ENCODE measurements at regions not wholly inside any gene's neighbourhood (a gene's known extent, or its start where the extent isn't known, plus 50 kb on each side); places are given as distances from the start of the nearest gene placed in this dataset.

DNA sequence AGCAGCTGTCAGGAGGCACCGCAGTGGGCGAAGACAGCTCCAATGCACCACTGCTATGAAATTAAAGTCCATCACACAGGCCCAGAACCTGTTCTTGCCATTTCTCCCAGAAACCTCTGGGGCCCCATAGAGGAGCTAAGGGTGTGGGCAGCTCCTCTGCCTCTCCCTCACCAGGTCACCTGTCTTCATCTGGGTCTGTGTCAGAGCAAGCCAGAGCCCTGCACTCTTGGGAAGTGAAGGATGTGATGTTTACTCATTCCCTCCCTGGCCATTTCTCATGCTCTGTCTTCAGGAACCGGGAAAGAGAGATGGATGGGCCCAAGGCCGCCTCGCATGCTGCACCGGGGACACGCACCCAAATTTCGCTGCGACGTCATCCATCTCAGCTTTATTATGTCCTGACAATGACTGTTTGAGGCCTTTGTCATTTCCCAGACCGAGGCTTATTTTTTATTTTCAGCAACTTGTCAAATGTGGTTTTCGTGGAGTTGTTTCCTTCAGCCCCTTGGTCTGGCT lies 216.1 kb downstream of the NPHP4 start:
- 88% methylated on average over 12 of the region's 12 CpGs for WGBS
- TF ChIP-seq, protein P1, sequence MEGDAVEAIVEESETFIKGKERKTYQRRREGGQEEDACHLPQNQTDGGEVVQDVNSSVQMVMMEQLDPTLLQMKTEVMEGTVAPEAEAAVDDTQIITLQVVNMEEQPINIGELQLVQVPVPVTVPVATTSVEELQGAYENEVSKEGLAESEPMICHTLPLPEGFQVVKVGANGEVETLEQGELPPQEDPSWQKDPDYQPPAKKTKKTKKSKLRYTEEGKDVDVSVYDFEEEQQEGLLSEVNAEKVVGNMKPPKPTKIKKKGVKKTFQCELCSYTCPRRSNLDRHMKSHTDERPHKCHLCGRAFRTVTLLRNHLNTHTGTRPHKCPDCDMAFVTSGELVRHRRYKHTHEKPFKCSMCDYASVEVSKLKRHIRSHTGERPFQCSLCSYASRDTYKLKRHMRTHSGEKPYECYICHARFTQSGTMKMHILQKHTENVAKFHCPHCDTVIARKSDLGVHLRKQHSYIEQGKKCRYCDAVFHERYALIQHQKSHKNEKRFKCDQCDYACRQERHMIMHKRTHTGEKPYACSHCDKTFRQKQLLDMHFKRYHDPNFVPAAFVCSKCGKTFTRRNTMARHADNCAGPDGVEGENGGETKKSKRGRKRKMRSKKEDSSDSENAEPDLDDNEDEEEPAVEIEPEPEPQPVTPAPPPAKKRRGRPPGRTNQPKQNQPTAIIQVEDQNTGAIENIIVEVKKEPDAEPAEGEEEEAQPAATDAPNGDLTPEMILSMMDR (IDR thresholded peaks at IDR 0.05) = no peak
- TF ChIP-seq POLR2A (IDR thresholded peaks at IDR 0.05) = no peak
- Histone ChIP-seq H3K36me3 (no peaks in the 10 kb centered on the region), H3K4me3 (no peak overlapping the region), H3K4me1 (replicated peaks) (no peaks in the 10 kb centered on the region), H3K27me3 (replicated peaks; ENCODE audit: insufficient read depth) (no peaks in the 10 kb centered on the region), H3K9me3 (no peaks in the 10 kb centered on the region), H3K27ac (no peak overlapping the region)
- DNase-seq (ENCODE audit: low spot score) = no peak
- intact Hi-C loops (cut with DNase I) = no loop called here

DNA sequence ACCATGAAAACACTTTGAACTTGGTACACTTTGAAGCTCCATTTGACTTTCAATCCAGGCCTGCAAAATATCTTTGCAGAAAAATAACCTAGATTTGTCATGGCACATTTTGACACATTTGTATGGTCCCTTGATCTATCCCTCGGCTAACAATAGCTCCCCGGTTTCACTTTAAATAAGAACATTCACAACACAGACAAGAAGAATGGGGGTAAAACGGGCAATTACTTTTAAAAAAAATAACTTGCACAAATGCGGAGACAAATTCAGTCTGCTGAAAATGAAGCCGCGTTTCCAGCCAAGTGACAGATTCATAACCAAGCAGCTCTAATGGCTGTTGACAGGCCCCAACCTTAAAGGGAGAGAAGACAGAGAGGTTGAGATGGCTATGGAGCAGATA lies 218.2 kb downstream of the NPHP4 start:
- Histone ChIP-seq H3K36me3 (no peaks in the 10 kb centered on the region), H3K4me3 (no peak overlapping the region), H3K4me1 (replicated peaks) (no peaks in the 10 kb centered on the region), H3K27ac (no peak overlapping the region), H3K9me3 (no peaks in the 10 kb centered on the region), H3K27me3 (replicated peaks; ENCODE audit: insufficient read depth) (no peaks in the 10 kb centered on the region)
- TF ChIP-seq POLR2AphosphoS5 (IDR thresholded peaks at IDR 0.05) (no peak), POLR2A (IDR thresholded peaks at IDR 0.05) (no peak)
- TF ChIP-seq, protein P1 (IDR thresholded peaks at IDR 0.05) = no peak
- 66% methylated on average over 6 of the region's 6 CpGs for WGBS
- intact Hi-C loops (cut with DNase I) = no loop called here
- DNase-seq (ENCODE audit: low spot score) = no peak

DNA sequence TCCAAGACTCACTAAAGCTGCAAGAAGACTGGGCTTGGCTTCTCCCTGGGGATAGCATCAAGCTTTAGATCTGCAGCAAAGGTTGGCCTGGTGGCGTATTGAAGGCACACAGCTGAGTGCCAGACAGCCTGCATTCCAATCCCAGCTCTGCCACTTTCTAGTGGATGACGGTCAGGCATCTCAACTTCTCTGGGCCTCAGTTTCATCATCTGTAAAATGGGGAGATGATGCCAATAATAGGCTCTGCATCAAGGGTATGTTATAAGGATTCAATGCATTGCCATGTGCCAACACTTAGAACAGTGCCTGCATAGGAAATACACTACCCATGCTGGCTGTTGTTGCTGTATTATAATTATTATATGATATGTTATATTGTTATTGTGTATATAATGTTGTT lies 220.4 kb downstream of the NPHP4 start:
- intact Hi-C loops (cut with DNase I) = no loop called here
- no peak overlapping the region for H3K4me3 ChIP-seq

DNA sequence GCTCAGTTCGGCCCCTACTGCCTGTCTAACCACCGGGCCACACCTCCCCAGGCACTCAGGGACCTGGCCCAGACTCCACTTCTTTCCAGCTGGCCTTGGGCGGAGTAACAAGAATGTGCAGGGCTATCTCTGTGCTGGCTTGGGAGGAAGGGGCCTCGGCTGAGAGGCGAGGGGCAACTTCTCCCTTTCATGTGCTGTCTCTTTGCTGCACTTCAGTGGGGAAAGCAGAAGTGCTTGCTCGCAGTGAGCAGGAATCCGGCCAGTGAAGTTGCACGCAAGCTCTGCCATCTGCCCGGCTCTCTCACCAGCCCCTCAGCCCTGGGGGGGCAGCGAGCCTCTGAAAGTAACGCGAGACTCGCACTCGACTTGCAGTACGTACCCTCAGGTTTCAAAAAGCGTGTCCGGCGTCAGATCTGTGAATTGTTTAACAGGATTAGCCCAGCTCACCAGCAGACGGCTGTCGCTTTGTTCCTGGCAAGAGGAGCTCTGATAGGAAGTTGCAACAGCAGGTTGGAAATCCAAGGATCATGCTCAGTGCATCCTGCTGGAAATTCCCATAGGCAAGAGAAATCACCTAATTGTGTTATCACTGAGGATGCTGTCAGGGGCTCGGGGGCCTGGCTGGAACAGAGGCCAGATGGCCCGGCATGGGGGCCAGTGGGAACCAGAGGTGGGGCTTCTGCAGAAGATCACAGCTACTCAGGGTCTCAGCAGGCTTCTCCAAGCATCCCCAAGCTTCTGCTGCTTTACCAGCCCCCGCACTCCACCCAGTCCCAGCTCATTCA lies 221.1 kb downstream of the NPHP4 start:
- H3K9me3 ChIP-seq = no peaks in the 10 kb centered on the region
- intact Hi-C loops (cut with DNase I) = no loop called here
- no peaks in the 10 kb centered on the region for H3K4me1 ChIP-seq (replicated peaks)
- H3K27ac ChIP-seq = no peak overlapping the region
- TF ChIP-seq, protein P1 (IDR thresholded peaks at IDR 0.05) = no peak
- TF ChIP-seq POLR2A (IDR thresholded peaks at IDR 0.05) (no peak), POLR2AphosphoS5 (IDR thresholded peaks at IDR 0.05) (no peak)
- WGBS = 13% methylated on average over 23 of the region's 23 CpGs
- no peak for DNase-seq (ENCODE audit: low spot score)
- peaks cover 2% of the 10 kb centered on the region for H3K27me3 ChIP-seq (replicated peaks; ENCODE audit: insufficient read depth)
- H3K36me3 ChIP-seq = no peaks in the 10 kb centered on the region
- H3K4me3 ChIP-seq = no peak overlapping the region

More for the DNA sequence above, 220.4 kb downstream of the NPHP4 start:
- Histone ChIP-seq H3K4me1 (replicated peaks) (no peaks in the 10 kb centered on the region), H3K27me3 (replicated peaks; ENCODE audit: insufficient read depth) (peaks cover 2% of the 10 kb centered on the region), H3K9me3 (no peaks in the 10 kb centered on the region), H3K36me3 (no peaks in the 10 kb centered on the region), H3K27ac (no peak overlapping the region)
- DNase-seq (ENCODE audit: low spot score) = no peak
- WGBS = 70% methylated on average over 2 of the region's 2 CpGs
- TF ChIP-seq, protein P1 (IDR thresholded peaks at IDR 0.05) = no peak
- TF ChIP-seq POLR2A (IDR thresholded peaks at IDR 0.05) = no peak
- no peak for TF ChIP-seq POLR2AphosphoS5 (IDR thresholded peaks at IDR 0.05)

DNA sequence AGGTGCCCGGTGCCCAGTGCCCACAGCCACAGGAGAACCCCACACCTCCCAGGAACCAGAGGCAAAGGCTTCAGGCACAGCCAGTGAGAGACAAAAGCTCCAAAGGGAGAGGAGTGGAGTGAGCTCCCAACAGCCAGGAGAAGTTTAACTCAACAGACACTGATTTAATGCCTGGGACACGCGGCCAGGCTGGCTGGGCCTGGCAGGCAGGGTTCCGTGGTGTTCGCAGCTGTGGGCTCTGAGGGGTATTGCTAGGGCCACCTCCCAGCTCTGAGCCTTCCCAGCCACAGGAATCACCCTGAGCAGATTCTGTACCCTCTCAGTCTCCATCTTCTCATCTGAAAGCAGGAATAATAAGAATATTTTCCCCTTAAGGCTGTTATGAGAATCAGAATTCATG lies 222.5 kb downstream of the NPHP4 start:
- Histone ChIP-seq H3K9me3 (no peaks in the 10 kb centered on the region), H3K27ac (peak overlapping the region in 1 of 2 donors; percentile 29), H3K4me3 (no peak overlapping the region), H3K36me3 (no peaks in the 10 kb centered on the region), H3K4me1 (replicated peaks) (no peaks in the 10 kb centered on the region), H3K27me3 (replicated peaks; ENCODE audit: insufficient read depth) (peaks cover 2% of the 10 kb centered on the region)
- TF ChIP-seq POLR2A (IDR thresholded peaks at IDR 0.05) = no peak
- TF ChIP-seq, protein P1 (IDR thresholded peaks at IDR 0.05) = no peak
- TF ChIP-seq POLR2AphosphoS5 (IDR thresholded peaks at IDR 0.05) = no peak
- intact Hi-C loops (cut with DNase I) = no loop called here
- no peak for DNase-seq (ENCODE audit: low spot score)
- 88% methylated on average over 5 of the region's 5 CpGs for WGBS

Measured in prostate gland (tissue), 2 donors.